Keratinocyte (primary cell): ENCODE measurements at regions not wholly inside any gene's neighbourhood (a gene's known extent, or its start where the extent isn't known, plus 50 kb on each side); places are given as distances from the start of the nearest gene placed in this dataset.

Experiments used
- DNase-seq: peaks from one replicate; pipeline ENCODE4 v3.0.0-alpha.2; 2011; ENCODE audit warnings: low read depth, missing footprints, low spot score
- FAIRE-seq: peaks from 2 replicates; lab custom pipeline; 2011; peaks lifted over from hg19 to GRCh38; lab: Jason Lieb, UNC
- H2AFZ ChIP-seq: 2 replicates; pipeline ENCODE4 v1.6.0; 2012; ENCODE audit warnings: low read length, control low read depth, inconsistent platforms; ENCODE audit not compliant: control insufficient read depth
- H3K27ac ChIP-seq: 2 replicates; pipeline ENCODE4 v1.5.1; 2011; ENCODE audit warnings: low read length; ENCODE audit not compliant: control insufficient read depth, insufficient read depth
- H3K27me3 ChIP-seq: 3 replicates; pipeline ENCODE4 v1.6.0; 2011; ENCODE audit warnings: low read length; ENCODE audit not compliant: control insufficient read depth, insufficient read depth; ENCODE audit errors: extremely low read depth
- H3K36me3 ChIP-seq, 2 experiments: 2 replicates in 1 of 2; 3 replicates in 1 of 2; pipeline ENCODE4 v1.5.1; 2011; ENCODE audit warnings: low read length in 2 of 2, mild to moderate bottlenecking in 1 of 2; ENCODE audit not compliant: control insufficient read depth in 2 of 2, insufficient read depth in 2 of 2; ENCODE audit errors: extremely low read depth in 1 of 2
- H3K4me1 ChIP-seq: 3 replicates; pipeline ENCODE4 v1.5.1; 2011; ENCODE audit warnings: low read length; ENCODE audit not compliant: control insufficient read depth, insufficient read depth; ENCODE audit errors: extremely low read depth
- H3K4me2 ChIP-seq: 3 replicates; pipeline ENCODE4 v1.6.0; 2011; ENCODE audit warnings: low read depth, low read length; ENCODE audit not compliant: control insufficient read depth, insufficient read depth; ENCODE audit errors: extremely low read depth
- H3K4me3 ChIP-seq, 3 experiments: fragments of 200-600 bp in 1 of 3; sonication (generic) in 1 of 3; 2 replicates in 2 of 3; 3 replicates in 1 of 3; pipeline ENCODE4 v1.5.1; 2011 to 2016; ENCODE audit warnings: low read length in 3 of 3, mild to moderate bottlenecking in 3 of 3, control low read depth in 2 of 3, inconsistent platforms in 1 of 3, low read depth in 1 of 3, mixed read lengths in 1 of 3, mixed run types in 1 of 3, moderate library complexity in 1 of 3; ENCODE audit not compliant: control insufficient read depth in 2 of 3, insufficient read depth in 2 of 3; ENCODE audit errors: extremely low read depth in 1 of 3
- H3K79me2 ChIP-seq: 2 replicates; pipeline ENCODE4 v1.6.0; 2012; ENCODE audit warnings: low read length; ENCODE audit not compliant: control insufficient read depth, insufficient read depth
- H3K9ac ChIP-seq: 3 replicates; pipeline ENCODE4 v1.6.0; 2011; ENCODE audit warnings: low read length; ENCODE audit not compliant: control insufficient read depth, insufficient read depth; ENCODE audit errors: extremely low read depth
- H3K9me1 ChIP-seq: 3 replicates; pipeline ENCODE4 v1.6.0; 2011; ENCODE audit warnings: low read length; ENCODE audit not compliant: control insufficient read depth, insufficient read depth; ENCODE audit errors: extremely low read depth
- H3K9me3 ChIP-seq: 2 replicates; pipeline ENCODE4 v1.5.1; 2012; ENCODE audit warnings: low read depth, low read length; ENCODE audit not compliant: control insufficient read depth
- H4K20me1 ChIP-seq: 3 replicates; pipeline ENCODE4 v1.6.0; 2011; ENCODE audit warnings: low read length; ENCODE audit not compliant: control insufficient read depth, insufficient read depth; ENCODE audit errors: extremely low read depth
- EZH2 ChIP-seq: IDR thresholded peaks from one replicate; pipeline ENCODE4 v1.6.1; 2012; ENCODE audit warnings: inconsistent platforms, mild to moderate bottlenecking, low read length, moderate library complexity
- dilution Hi-C: fragments of 300-500 bp; cut with MboI; formaldehyde crosslinking; loops from one replicate; pipeline ENCODE4 v1.7.0; 2020; ENCODE audit warnings: low sequenced_read_pairs; ENCODE audit not compliant: extremely low pct_ligation_motif_present
- TF ChIP-seq, protein P1 (sequence below), 3 experiments: IDR thresholded peaks in 1 of 3; conservative IDR thresholded peaks in 1 of 3; optimal IDR thresholded peaks in 1 of 3; 2 replicates in 2 of 3; 3 replicates in 1 of 3; pipeline versions ENCODE3 to v1.5.1; 2011; ENCODE audit warnings: low read length in 3 of 3, mild to moderate bottlenecking in 3 of 3, moderate library complexity in 2 of 3, control low read depth in 1 of 3, inconsistent platforms in 1 of 3; ENCODE audit not compliant: insufficient read depth in 2 of 3; ENCODE audit errors: extremely low read depth in 1 of 3

DNA sequence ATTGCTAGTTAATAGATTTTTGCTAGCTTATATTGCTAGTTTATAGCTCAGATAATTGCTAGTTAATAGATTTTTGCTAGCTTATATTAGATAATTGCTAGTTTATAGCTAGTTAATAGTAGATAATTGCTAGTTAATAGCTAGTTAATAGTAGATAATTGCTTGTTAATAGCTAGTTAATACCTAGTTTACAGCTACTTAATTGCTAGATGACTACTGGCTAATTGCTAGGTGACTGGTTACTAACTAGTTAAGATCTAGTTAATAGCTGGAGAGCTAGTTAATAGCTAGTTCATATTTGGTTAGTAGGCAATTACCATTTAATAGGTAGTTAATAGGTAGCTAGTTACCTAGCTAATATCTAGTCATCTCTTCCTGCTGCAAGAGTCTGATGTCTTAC is 633.8 kb upstream of the CT83 start:
- no peaks in the 10 kb centered on the region for H4K20me1 ChIP-seq
- H3K4me3 ChIP-seq, result no peak overlapping the region
- H3K9me1 ChIP-seq, result no peaks in the 10 kb centered on the region
- no peak overlapping the region for H3K9ac ChIP-seq
- H3K9me3 ChIP-seq, result peaks cover 2% of the 10 kb centered on the region
- FAIRE-seq, result no peak
- H2AFZ ChIP-seq, result no peak overlapping the region
- no peak for TF ChIP-seq EZH2
- TF ChIP-seq, protein P1, sequence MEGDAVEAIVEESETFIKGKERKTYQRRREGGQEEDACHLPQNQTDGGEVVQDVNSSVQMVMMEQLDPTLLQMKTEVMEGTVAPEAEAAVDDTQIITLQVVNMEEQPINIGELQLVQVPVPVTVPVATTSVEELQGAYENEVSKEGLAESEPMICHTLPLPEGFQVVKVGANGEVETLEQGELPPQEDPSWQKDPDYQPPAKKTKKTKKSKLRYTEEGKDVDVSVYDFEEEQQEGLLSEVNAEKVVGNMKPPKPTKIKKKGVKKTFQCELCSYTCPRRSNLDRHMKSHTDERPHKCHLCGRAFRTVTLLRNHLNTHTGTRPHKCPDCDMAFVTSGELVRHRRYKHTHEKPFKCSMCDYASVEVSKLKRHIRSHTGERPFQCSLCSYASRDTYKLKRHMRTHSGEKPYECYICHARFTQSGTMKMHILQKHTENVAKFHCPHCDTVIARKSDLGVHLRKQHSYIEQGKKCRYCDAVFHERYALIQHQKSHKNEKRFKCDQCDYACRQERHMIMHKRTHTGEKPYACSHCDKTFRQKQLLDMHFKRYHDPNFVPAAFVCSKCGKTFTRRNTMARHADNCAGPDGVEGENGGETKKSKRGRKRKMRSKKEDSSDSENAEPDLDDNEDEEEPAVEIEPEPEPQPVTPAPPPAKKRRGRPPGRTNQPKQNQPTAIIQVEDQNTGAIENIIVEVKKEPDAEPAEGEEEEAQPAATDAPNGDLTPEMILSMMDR (optimal IDR thresholded peaks at IDR 0.05 in 1 of 3, IDR thresholded peaks at IDR 0.05 in 1 of 3, conservative IDR thresholded peaks at IDR 0.05 in 1 of 3; ENCODE audit: extremely low read depth in 1 of 3, insufficient read depth in 2 of 3, low read length in 3 of 3), result no peak
- no peak for DNase-seq
- H3K27me3 ChIP-seq, result no peaks in the 10 kb centered on the region
- dilution Hi-C loops, result no loop called here
- H3K27ac ChIP-seq, result no peak overlapping the region
- H3K4me1 ChIP-seq, result no peaks in the 10 kb centered on the region
- H3K79me2 ChIP-seq, result no peaks in the 10 kb centered on the region
- H3K36me3 ChIP-seq, result no peaks in the 10 kb centered on the region
- H3K4me2 ChIP-seq, result no peak overlapping the region

DNA sequence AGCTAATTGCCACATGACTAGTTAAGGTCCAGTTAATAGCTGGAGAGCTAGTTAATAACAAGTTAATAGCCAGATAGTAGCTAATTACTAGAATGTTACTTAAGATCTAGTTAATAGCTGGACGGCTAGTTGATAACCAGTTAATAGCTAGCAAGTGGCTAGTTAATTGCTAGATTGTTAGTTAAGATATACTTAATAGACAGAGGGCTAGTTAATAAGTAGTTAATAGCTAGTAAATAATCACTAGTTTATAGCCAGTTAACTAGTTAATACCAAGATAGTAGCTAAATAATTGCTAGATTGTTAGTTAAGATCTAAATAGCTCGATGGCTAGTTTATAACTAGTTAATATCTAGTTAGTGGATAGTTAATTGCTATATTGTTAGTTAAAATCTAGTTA is 632.6 kb upstream of the CT83 start:
- FAIRE-seq (no peak), DNase-seq (no peak)
- TF ChIP-seq EZH2, result no peak
- TF ChIP-seq, protein P1 (optimal IDR thresholded peaks at IDR 0.05 in 1 of 3, IDR thresholded peaks at IDR 0.05 in 1 of 3, conservative IDR thresholded peaks at IDR 0.05 in 1 of 3; ENCODE audit: extremely low read depth in 1 of 3, insufficient read depth in 2 of 3, low read length in 3 of 3), result no peak
- Histone ChIP-seq H3K9me3 (peaks cover 2% of the 10 kb centered on the region), H3K4me3 (no peak overlapping the region), H2AFZ (no peak overlapping the region), H3K27me3 (no peaks in the 10 kb centered on the region), H3K27ac (no peak overlapping the region), H3K36me3 (no peaks in the 10 kb centered on the region), H3K9ac (no peak overlapping the region), H3K4me2 (no peak overlapping the region), H3K4me1 (no peaks in the 10 kb centered on the region), H4K20me1 (no peaks in the 10 kb centered on the region), H3K9me1 (no peaks in the 10 kb centered on the region), H3K79me2 (no peaks in the 10 kb centered on the region)
- dilution Hi-C loops, result no loop called here
